Tibial nerve (tissue), 4 donors: ENCODE measurements at regions not wholly inside any gene's neighbourhood (a gene's known extent, or its start where the extent isn't known, plus 50 kb on each side); places are given as distances from the start of the nearest gene placed in this dataset.

Experiments
- CTCF ChIP-seq, 5 experiments: fragments of 200-600 bp in 3 of 5; fragments of 450-650 bp in 2 of 5; sonication (generic) in 3 of 5; IDR thresholded peaks; one replicate each; pipeline ENCODE4 v1.5.1; 2016 to 2019; ENCODE audit warnings: antibody characterized with exemption in 5 of 5, mild to moderate bottlenecking in 3 of 5, moderate library complexity in 2 of 5
- EP300 ChIP-seq, 2 donors: sonication (generic); formaldehyde crosslinking; IDR thresholded peaks; one replicate each; pipeline ENCODE4 v1.6.1; 2017; ENCODE audit warnings: antibody characterized with exemption in 2 of 2, mild to moderate bottlenecking in 1 of 2
- POLR2A ChIP-seq, 2 donors: fragments of 450-650 bp; IDR thresholded peaks; one replicate each; pipeline ENCODE4 v1.6.1; 2017; ENCODE audit warnings: antibody characterized with exemption in 2 of 2, mild to moderate bottlenecking in 2 of 2, moderate library complexity in 2 of 2

- TF ChIP-seq POLR2A (IDR thresholded peaks at IDR 0.05) (no peak), CTCF (IDR thresholded peaks at IDR 0.05) (no peak), EP300 (IDR thresholded peaks at IDR 0.05) (no peak)
These were observed 1208.7 kb upstream of the TSPY4 start for GRCh38 chrY:8128578-8128977.
